ENCODE measurements at regions not wholly inside any gene's neighbourhood (a gene's known extent, or its start where the extent isn't known, plus 50 kb on each side); places are given as distances from the start of the nearest gene placed in this dataset.

DNA sequence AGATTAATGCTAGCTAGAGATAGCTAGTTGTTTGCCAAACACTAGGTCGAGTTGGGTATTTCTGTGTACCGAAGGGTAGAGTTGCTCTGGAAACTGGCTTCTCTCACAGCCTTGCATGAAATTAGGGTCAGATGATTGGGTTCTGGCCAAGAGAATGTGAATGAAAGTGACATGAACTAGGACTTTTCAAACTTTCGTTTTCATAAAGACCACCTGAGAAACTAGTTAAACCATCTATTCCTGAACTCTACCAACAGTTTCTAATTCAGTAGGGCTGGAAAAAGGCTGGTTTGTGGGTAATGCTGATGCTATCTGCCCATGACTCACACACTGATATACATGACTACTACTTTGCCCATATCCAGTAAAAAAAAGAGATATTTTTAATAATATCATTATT is 157.6 kb downstream of the GASK1B start:
- no peak for TF ChIP-seq YY1 (IDR thresholded peaks at IDR 0.05; ENCODE audit: low read depth, low read length)
- TF ChIP-seq CTCF (IDR thresholded peaks at IDR 0.05 in 2 of 3, conservative IDR thresholded peaks at IDR 0.05 in 1 of 3; ENCODE audit: control insufficient read depth in 2 of 3, extremely low read depth in 1 of 3, insufficient read depth in 1 of 3, low read depth in 3 of 3, low read length in 3 of 3): no peak
- TF ChIP-seq, protein P1, sequence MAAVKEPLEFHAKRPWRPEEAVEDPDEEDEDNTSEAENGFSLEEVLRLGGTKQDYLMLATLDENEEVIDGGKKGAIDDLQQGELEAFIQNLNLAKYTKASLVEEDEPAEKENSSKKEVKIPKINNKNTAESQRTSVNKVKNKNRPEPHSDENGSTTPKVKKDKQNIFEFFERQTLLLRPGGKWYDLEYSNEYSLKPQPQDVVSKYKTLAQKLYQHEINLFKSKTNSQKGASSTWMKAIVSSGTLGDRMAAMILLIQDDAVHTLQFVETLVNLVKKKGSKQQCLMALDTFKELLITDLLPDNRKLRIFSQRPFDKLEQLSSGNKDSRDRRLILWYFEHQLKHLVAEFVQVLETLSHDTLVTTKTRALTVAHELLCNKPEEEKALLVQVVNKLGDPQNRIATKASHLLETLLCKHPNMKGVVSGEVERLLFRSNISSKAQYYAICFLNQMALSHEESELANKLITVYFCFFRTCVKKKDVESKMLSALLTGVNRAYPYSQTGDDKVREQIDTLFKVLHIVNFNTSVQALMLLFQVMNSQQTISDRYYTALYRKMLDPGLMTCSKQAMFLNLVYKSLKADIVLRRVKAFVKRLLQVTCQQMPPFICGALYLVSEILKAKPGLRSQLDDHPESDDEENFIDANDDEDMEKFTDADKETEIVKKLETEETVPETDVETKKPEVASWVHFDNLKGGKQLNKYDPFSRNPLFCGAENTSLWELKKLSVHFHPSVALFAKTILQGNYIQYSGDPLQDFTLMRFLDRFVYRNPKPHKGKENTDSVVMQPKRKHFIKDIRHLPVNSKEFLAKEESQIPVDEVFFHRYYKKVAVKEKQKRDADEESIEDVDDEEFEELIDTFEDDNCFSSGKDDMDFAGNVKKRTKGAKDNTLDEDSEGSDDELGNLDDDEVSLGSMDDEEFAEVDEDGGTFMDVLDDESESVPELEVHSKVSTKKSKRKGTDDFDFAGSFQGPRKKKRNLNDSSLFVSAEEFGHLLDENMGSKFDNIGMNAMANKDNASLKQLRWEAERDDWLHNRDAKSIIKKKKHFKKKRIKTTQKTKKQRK (IDR thresholded peaks at IDR 0.05; ENCODE audit: low read depth, low read length): no peak
- TF ChIP-seq RAD21 (IDR thresholded peaks at IDR 0.05; ENCODE audit: insufficient read depth, low read depth, low read length): no peak
